Suppressor macrophage (primary cell): ENCODE measurements at regions not wholly inside any gene's neighbourhood (a gene's known extent, or its start where the extent isn't known, plus 50 kb on each side); places are given as distances from the start of the nearest gene placed in this dataset.

Experiments used
- DNase-seq, 4 experiments: peaks; one replicate each; pipeline ENCODE4 v3.0.0-alpha.2; 2020 to 2022

GRCh38 chr14:71398450-71398849 lies 491.2 kb downstream of the PCNX1 start:
- DNase-seq = peak in 2 of 4 experiments; percentile 11 to 15

- DNase-seq = peak; percentile 68 to 98 (median 86)
Observed at GRCh38 chr14:71399057-71399487, 491.8 kb downstream of the PCNX1 start.

GRCh38 chr14:71400871-71401321 lies 493.6 kb downstream of the PCNX1 start:
- DNase-seq = peak in 3 of 4 experiments; percentile 18 to 50 (median 25)

GRCh38 chr14:71402415-71402814 lies 495.2 kb downstream of the PCNX1 start:
- DNase-seq = peak in 2 of 4 experiments; percentile 17 to 23

GRCh38 chr14:71403656-71404055 lies 496.4 kb downstream of the PCNX1 start:
- DNase-seq = peak; percentile 20 to 66 (median 50)

GRCh38 chr14:71405676-71406075 lies 498.4 kb downstream of the PCNX1 start:
- no peak for DNase-seq

GRCh38 chr14:71408362-71409030 lies 501.2 kb downstream of the PCNX1 start:
- DNase-seq = no peak

- DNase-seq = peak in 2 of 4 experiments; percentile 27 to 35
Observed at GRCh38 chr14:71410578-71411284, 503.5 kb downstream of the PCNX1 start.

- no peak for DNase-seq
Observed at GRCh38 chr14:71411285-71411595, 504.0 kb downstream of the PCNX1 start.

GRCh38 chr14:71411738-71412137 lies 504.5 kb downstream of the PCNX1 start:
- DNase-seq = no peak

- no peak for DNase-seq
Observed at GRCh38 chr14:71414631-71415403, 507.6 kb downstream of the PCNX1 start.

- DNase-seq = no peak
Observed at GRCh38 chr14:71415404-71415690, 508.1 kb downstream of the PCNX1 start.

GRCh38 chr14:71416392-71416791 lies 509.1 kb downstream of the PCNX1 start:
- DNase-seq = no peak

- DNase-seq = peak; percentile 10 to 62 (median 46)
Observed at GRCh38 chr14:71418532-71419245, 511.4 kb downstream of the PCNX1 start.

GRCh38 chr14:71423481-71423880 lies 508.7 kb upstream of the RGS6 start:
- DNase-seq = no peak

GRCh38 chr14:71424941-71425340 lies 507.3 kb upstream of the RGS6 start:
- DNase-seq = peak in 2 of 4 experiments; percentile 42 to 44

- DNase-seq = no peak
Observed at GRCh38 chr14:71426001-71426400, 506.2 kb upstream of the RGS6 start.

GRCh38 chr14:71429902-71430301 lies 502.3 kb upstream of the RGS6 start:
- no peak for DNase-seq

- DNase-seq = no peak
Observed at GRCh38 chr14:71430321-71430677, 501.9 kb upstream of the RGS6 start.

GRCh38 chr14:71430678-71431376 lies 501.4 kb upstream of the RGS6 start:
- DNase-seq = peak in 2 of 4 experiments; percentile 55

GRCh38 chr14:71432334-71433110 lies 499.7 kb upstream of the RGS6 start:
- DNase-seq = no peak

GRCh38 chr14:71433303-71433702 lies 498.9 kb upstream of the RGS6 start:
- DNase-seq = no peak
